H1 (cell line): ENCODE measurements at regions not wholly inside any gene's neighbourhood (a gene's known extent, or its start where the extent isn't known, plus 50 kb on each side); places are given as distances from the start of the nearest gene placed in this dataset.

Experiments
- EP300 ChIP-seq, 2 experiments: IDR thresholded peaks; 1 replicate in 1 of 2; 2 replicates in 1 of 2; pipeline ENCODE4 v1.6.1; 2011 to 2012; ENCODE audit warnings: low read depth in 2 of 2, low read length in 2 of 2, mild to moderate bottlenecking in 2 of 2, borderline replicate concordance in 1 of 2, inconsistent platforms in 1 of 2, moderate library complexity in 1 of 2
- EZH2 ChIP-seq: fragments of 200-600 bp; sonication (generic); IDR thresholded peaks from 2 replicates; pipeline ENCODE4 v1.7.1; 2012; ENCODE audit warnings: low read depth, mild to moderate bottlenecking, moderate library complexity, low read length, inconsistent platforms; ENCODE audit not compliant: severe bottlenecking
- JUN ChIP-seq: IDR thresholded peaks from 2 replicates; pipeline ENCODE4 v1.6.1; 2011; ENCODE audit warnings: low read depth, mild to moderate bottlenecking, improper control_type of control experiment, low read length
- POLR2A ChIP-seq, 2 experiments: IDR thresholded peaks; 1 replicate in 1 of 2; 2 replicates in 1 of 2; pipeline ENCODE4 v1.6.1; 2011; ENCODE audit warnings: low read depth in 2 of 2, low read length in 2 of 2, mild to moderate bottlenecking in 2 of 2; ENCODE audit errors: control extremely low read depth in 1 of 2
- POLR2AphosphoS5 ChIP-seq: IDR thresholded peaks from 2 replicates; pipeline ENCODE4 v1.6.1; 2011; ENCODE audit warnings: low read depth, low read length
- RFX5 ChIP-seq: IDR thresholded peaks from 2 replicates; pipeline ENCODE4 v1.6.1; 2011; ENCODE audit warnings: low read depth, low read length, improper control_type of control experiment, borderline replicate concordance
- SP2 ChIP-seq: IDR thresholded peaks from 2 replicates; pipeline ENCODE4 v1.6.1; 2012; ENCODE audit warnings: mild to moderate bottlenecking, low read length, inconsistent platforms
- SUZ12 ChIP-seq: fragments of 200-600 bp; sonication (generic); IDR thresholded peaks from 2 replicates; pipeline ENCODE4 v1.6.1; 2012; ENCODE audit warnings: mild to moderate bottlenecking, inconsistent platforms, low read length, moderate library complexity, mixed read lengths
- TBP ChIP-seq: IDR thresholded peaks from 2 replicates; pipeline ENCODE4 v1.6.1; 2011; ENCODE audit warnings: low read depth, low read length, improper control_type of control experiment
- TCF12 ChIP-seq: IDR thresholded peaks from 2 replicates; pipeline ENCODE4 v1.6.1; 2011; ENCODE audit warnings: low read depth, mild to moderate bottlenecking, low read length
- YY1 ChIP-seq: IDR thresholded peaks from 2 replicates; pipeline ENCODE4 v1.6.1; 2011; ENCODE audit warnings: low read depth, mild to moderate bottlenecking, low read length
- TF ChIP-seq, protein P1 (sequence below), 3 experiments: IDR thresholded peaks; 1 replicate in 2 of 3; 2 replicates in 1 of 3; pipeline versions ENCODE4 v1.5.1 to v1.6.1; 2011; ENCODE audit warnings: low read length in 3 of 3, mild to moderate bottlenecking in 3 of 3, inconsistent platforms in 2 of 3, low read depth in 1 of 3, moderate library complexity in 1 of 3; ENCODE audit not compliant: insufficient read depth in 1 of 3; ENCODE audit errors: control extremely low read depth in 1 of 3
- TF ChIP-seq, protein P2 (sequence below): IDR thresholded peaks from 2 replicates; pipeline ENCODE4 v1.6.1; 2012; ENCODE audit warnings: low read length, inconsistent platforms

GRCh38 chr21:38574895-38575575, 76.8 kb upstream of the ERG start:
- TF ChIP-seq, protein P1, sequence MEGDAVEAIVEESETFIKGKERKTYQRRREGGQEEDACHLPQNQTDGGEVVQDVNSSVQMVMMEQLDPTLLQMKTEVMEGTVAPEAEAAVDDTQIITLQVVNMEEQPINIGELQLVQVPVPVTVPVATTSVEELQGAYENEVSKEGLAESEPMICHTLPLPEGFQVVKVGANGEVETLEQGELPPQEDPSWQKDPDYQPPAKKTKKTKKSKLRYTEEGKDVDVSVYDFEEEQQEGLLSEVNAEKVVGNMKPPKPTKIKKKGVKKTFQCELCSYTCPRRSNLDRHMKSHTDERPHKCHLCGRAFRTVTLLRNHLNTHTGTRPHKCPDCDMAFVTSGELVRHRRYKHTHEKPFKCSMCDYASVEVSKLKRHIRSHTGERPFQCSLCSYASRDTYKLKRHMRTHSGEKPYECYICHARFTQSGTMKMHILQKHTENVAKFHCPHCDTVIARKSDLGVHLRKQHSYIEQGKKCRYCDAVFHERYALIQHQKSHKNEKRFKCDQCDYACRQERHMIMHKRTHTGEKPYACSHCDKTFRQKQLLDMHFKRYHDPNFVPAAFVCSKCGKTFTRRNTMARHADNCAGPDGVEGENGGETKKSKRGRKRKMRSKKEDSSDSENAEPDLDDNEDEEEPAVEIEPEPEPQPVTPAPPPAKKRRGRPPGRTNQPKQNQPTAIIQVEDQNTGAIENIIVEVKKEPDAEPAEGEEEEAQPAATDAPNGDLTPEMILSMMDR (IDR thresholded peaks at IDR 0.05; ENCODE audit: control extremely low read depth in 1 of 3, insufficient read depth in 1 of 3, low read depth in 1 of 3, low read length in 3 of 3): no peak
- no peak for TF ChIP-seq RFX5
- TF ChIP-seq POLR2AphosphoS5: no peak
- TF ChIP-seq SP2: no peak
- no peak for TF ChIP-seq JUN
- no peak for TF ChIP-seq SUZ12
- TF ChIP-seq, protein P2, sequence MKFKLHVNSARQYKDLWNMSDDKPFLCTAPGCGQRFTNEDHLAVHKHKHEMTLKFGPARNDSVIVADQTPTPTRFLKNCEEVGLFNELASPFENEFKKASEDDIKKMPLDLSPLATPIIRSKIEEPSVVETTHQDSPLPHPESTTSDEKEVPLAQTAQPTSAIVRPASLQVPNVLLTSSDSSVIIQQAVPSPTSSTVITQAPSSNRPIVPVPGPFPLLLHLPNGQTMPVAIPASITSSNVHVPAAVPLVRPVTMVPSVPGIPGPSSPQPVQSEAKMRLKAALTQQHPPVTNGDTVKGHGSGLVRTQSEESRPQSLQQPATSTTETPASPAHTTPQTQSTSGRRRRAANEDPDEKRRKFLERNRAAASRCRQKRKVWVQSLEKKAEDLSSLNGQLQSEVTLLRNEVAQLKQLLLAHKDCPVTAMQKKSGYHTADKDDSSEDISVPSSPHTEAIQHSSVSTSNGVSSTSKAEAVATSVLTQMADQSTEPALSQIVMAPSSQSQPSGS: no peak
- TF ChIP-seq EZH2: no peak
- no peak for TF ChIP-seq EP300 (IDR thresholded peaks at IDR 0.05; ENCODE audit: borderline replicate concordance in 1 of 2, low read depth in 2 of 2, low read length in 2 of 2)
- no peak for TF ChIP-seq YY1
- no peak for TF ChIP-seq POLR2A (IDR thresholded peaks at IDR 0.05; ENCODE audit: control extremely low read depth in 1 of 2, low read depth in 2 of 2, low read length in 2 of 2)
- TF ChIP-seq TBP: no peak
- TF ChIP-seq TCF12: no peak
